SK-N-MC (cell line): ENCODE measurements at regions not wholly inside any gene's neighbourhood (a gene's known extent, or its start where the extent isn't known, plus 50 kb on each side); places are given as distances from the start of the nearest gene placed in this dataset.

Experiments
- EZH2 ChIP-seq: fragments of 200-600 bp; sonication (generic); IDR thresholded peaks from one replicate; pipeline ENCODE4 v1.6.1; 2017; ENCODE audit warnings: antibody characterized with exemption
- FOXP2 ChIP-seq: optimal IDR thresholded peaks from 2 replicates; pipeline ENCODE3; 2011; ENCODE audit warnings: mild to moderate bottlenecking, moderate library complexity; ENCODE audit not compliant: insufficient read depth; ENCODE audit errors: extremely low read length, control extremely low read depth
- POLR2AphosphoS5 ChIP-seq: IDR thresholded peaks from 2 replicates; pipeline ENCODE4 v1.6.1; 2012; ENCODE audit warnings: mild to moderate bottlenecking, low read depth, low read length, borderline replicate concordance

DNA sequence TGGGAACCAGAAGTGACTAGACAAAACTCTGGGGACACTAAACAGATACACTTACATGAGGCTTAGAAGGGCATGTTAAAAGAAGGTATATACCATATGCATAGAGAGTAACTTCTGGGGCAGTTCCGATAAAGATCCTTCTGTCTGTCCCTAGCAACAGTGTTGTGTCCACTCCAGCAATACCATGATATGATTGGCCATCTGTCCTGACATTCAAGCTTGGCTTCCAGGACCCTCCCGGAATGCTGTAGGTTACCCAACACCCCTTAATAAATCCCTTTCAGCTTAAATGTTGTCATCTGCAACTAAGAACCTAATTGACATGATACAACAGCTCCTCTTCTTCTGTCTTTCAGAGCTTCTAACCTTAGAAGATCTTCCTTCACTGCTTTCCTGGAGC is 307.7 kb downstream of the OMA1 start:
- TF ChIP-seq POLR2AphosphoS5 (no peak), EZH2 (no peak), FOXP2 (no peak)
